ENCODE measurements at regions not wholly inside any gene's neighbourhood (a gene's known extent, or its start where the extent isn't known, plus 50 kb on each side); places are given as distances from the start of the nearest gene placed in this dataset.

- Histone ChIP-seq H3K27me3 (ENCODE audit: insufficient read depth, low read length, poor library complexity) (no peaks in the 10 kb centered on the region), H3K4me1 (ENCODE audit: insufficient read depth, low read length) (no peaks in the 10 kb centered on the region), H2AFZ (ENCODE audit: low read depth, low read length) (no peak overlapping the region), H3K9me3 (ENCODE audit: insufficient read depth, low read length, severe bottlenecking) (no peaks in the 10 kb centered on the region), H3K79me2 (ENCODE audit: insufficient read depth, low read length) (no peaks in the 10 kb centered on the region), H3K36me3 (ENCODE audit: insufficient read depth, low read length) (no peaks in the 10 kb centered on the region), H3K4me3 (ENCODE audit: low read depth in 1 of 2, low read length in 2 of 2) (no peak overlapping the region), H3K4me2 (ENCODE audit: insufficient read depth, low read length) (no peak overlapping the region), H3K9ac (ENCODE audit: low read depth, low read length) (no peak overlapping the region), H4K20me1 (ENCODE audit: insufficient read depth, low read length) (no peaks in the 10 kb centered on the region), H3K27ac (ENCODE audit: low read length) (no peak overlapping the region)
- TF ChIP-seq EZH2 (IDR thresholded peaks at IDR 0.05; ENCODE audit: borderline replicate concordance, low read depth, low read length, severe bottlenecking), result no peak
- TF ChIP-seq, protein P1, sequence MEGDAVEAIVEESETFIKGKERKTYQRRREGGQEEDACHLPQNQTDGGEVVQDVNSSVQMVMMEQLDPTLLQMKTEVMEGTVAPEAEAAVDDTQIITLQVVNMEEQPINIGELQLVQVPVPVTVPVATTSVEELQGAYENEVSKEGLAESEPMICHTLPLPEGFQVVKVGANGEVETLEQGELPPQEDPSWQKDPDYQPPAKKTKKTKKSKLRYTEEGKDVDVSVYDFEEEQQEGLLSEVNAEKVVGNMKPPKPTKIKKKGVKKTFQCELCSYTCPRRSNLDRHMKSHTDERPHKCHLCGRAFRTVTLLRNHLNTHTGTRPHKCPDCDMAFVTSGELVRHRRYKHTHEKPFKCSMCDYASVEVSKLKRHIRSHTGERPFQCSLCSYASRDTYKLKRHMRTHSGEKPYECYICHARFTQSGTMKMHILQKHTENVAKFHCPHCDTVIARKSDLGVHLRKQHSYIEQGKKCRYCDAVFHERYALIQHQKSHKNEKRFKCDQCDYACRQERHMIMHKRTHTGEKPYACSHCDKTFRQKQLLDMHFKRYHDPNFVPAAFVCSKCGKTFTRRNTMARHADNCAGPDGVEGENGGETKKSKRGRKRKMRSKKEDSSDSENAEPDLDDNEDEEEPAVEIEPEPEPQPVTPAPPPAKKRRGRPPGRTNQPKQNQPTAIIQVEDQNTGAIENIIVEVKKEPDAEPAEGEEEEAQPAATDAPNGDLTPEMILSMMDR (IDR thresholded peaks at IDR 0.05; ENCODE audit: borderline replicate concordance, extremely low read depth, low read length, poor library complexity, severe bottlenecking), result no peak
- DNase-seq (no peak), ATAC-seq (ENCODE audit: insufficient read depth, low read depth) (no peak)
These were observed 335.2 kb upstream of the ZNF32 start for GRCh38 chr10:43983856-43984271.

DNA sequence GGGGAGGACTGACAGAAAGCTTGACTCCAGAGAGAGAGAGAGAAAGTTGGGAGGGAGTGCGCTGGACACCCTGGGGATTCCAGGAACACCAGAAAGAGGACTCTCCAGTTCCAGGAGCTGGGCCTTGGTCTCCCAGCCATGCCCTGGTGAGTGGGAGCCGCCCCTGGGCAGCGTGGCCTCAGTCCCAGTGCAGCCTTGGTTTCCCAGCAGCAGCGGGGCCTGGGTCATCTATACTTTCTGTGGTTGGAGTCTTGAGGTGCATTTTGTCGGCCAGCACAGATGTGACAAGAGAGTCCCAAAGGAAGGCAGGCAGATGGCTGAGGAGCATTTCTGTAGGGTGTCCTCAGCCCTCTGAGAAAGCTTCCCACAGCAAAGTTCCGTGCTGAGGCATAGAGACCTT lies 334.7 kb upstream of the ZNF32 start:
- ATAC-seq (ENCODE audit: insufficient read depth, low read depth), result no peak
- H3K27me3 ChIP-seq (ENCODE audit: insufficient read depth, low read length, poor library complexity), result no peaks in the 10 kb centered on the region
- no peaks in the 10 kb centered on the region for H3K36me3 ChIP-seq (ENCODE audit: insufficient read depth, low read length)
- DNase-seq, result no peak
- no peak overlapping the region for H3K4me3 ChIP-seq (ENCODE audit: low read depth in 1 of 2, low read length in 2 of 2)
- no peak overlapping the region for H3K27ac ChIP-seq (ENCODE audit: low read length)
- no peak overlapping the region for H3K9ac ChIP-seq (ENCODE audit: low read depth, low read length)
- no peaks in the 10 kb centered on the region for H3K79me2 ChIP-seq (ENCODE audit: insufficient read depth, low read length)
- TF ChIP-seq EZH2 (IDR thresholded peaks at IDR 0.05; ENCODE audit: borderline replicate concordance, low read depth, low read length, severe bottlenecking), result no peak
- TF ChIP-seq, protein P1 (IDR thresholded peaks at IDR 0.05; ENCODE audit: borderline replicate concordance, extremely low read depth, low read length, poor library complexity, severe bottlenecking), result no peak
- H3K4me2 ChIP-seq (ENCODE audit: insufficient read depth, low read length), result no peak overlapping the region
- no peak overlapping the region for H2AFZ ChIP-seq (ENCODE audit: low read depth, low read length)
- H4K20me1 ChIP-seq (ENCODE audit: insufficient read depth, low read length), result no peaks in the 10 kb centered on the region
- no peaks in the 10 kb centered on the region for H3K4me1 ChIP-seq (ENCODE audit: insufficient read depth, low read length)
- no peaks in the 10 kb centered on the region for H3K9me3 ChIP-seq (ENCODE audit: insufficient read depth, low read length, severe bottlenecking)

DNA sequence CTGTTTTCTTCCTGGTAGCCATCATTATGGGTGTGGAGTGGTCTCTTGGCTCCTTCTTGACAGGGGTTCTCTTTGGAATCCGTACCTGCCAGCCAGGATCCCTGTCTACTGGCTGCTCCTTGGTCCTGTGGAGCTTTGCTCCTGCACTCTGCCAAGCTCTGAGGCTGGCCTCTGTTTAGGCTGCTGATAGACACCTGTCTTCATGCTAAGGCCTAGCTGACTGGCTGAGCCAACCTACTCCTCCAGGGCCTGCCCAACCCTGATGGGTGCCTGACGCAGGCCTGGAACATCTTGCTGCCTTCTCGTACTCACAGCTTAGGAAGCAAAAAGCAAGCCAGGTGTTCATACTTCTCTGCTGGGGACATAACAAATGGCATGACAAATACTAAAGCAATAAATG lies 333.6 kb upstream of the ZNF32 start:
- H3K27ac ChIP-seq (ENCODE audit: low read length), result no peak overlapping the region
- ATAC-seq (ENCODE audit: insufficient read depth, low read depth), result no peak
- H3K4me2 ChIP-seq (ENCODE audit: insufficient read depth, low read length), result no peak overlapping the region
- H3K4me3 ChIP-seq (ENCODE audit: low read depth in 1 of 2, low read length in 2 of 2), result no peak overlapping the region
- H3K36me3 ChIP-seq (ENCODE audit: insufficient read depth, low read length), result no peaks in the 10 kb centered on the region
- H2AFZ ChIP-seq (ENCODE audit: low read depth, low read length), result no peak overlapping the region
- TF ChIP-seq EZH2 (IDR thresholded peaks at IDR 0.05; ENCODE audit: borderline replicate concordance, low read depth, low read length, severe bottlenecking), result no peak
- TF ChIP-seq, protein P1 (IDR thresholded peaks at IDR 0.05; ENCODE audit: borderline replicate concordance, extremely low read depth, low read length, poor library complexity, severe bottlenecking), result no peak
- H3K9me3 ChIP-seq (ENCODE audit: insufficient read depth, low read length, severe bottlenecking), result no peaks in the 10 kb centered on the region
- H4K20me1 ChIP-seq (ENCODE audit: insufficient read depth, low read length), result no peaks in the 10 kb centered on the region
- H3K4me1 ChIP-seq (ENCODE audit: insufficient read depth, low read length), result no peaks in the 10 kb centered on the region
- no peak for DNase-seq
- H3K79me2 ChIP-seq (ENCODE audit: insufficient read depth, low read length), result no peaks in the 10 kb centered on the region
- H3K9ac ChIP-seq (ENCODE audit: low read depth, low read length), result no peak overlapping the region
- no peaks in the 10 kb centered on the region for H3K27me3 ChIP-seq (ENCODE audit: insufficient read depth, low read length, poor library complexity)

DNA sequence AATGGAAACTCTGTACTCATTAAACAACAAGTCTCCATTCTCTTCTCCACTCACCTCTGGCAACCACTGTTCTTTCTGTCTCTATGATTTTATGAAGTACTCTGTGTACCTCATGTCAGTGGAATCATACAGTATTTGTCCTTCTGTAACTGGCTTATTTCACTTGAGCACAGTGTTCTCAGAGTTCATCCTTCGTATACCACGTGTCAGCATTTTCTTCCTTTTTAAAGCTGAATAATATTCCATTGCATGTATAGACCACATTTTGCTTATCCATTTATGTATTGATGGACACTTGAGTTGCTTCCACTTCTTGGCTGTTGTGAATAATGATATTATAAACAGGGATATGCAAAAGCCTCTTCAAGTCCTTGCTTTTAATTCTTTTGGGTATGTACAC lies 333.0 kb upstream of the ZNF32 start:
- Histone ChIP-seq H3K27ac (ENCODE audit: low read length) (no peak overlapping the region), H3K9ac (ENCODE audit: low read depth, low read length) (no peak overlapping the region), H3K36me3 (ENCODE audit: insufficient read depth, low read length) (no peaks in the 10 kb centered on the region), H3K9me3 (ENCODE audit: insufficient read depth, low read length, severe bottlenecking) (no peaks in the 10 kb centered on the region), H3K4me3 (ENCODE audit: low read depth in 1 of 2, low read length in 2 of 2) (no peak overlapping the region), H2AFZ (ENCODE audit: low read depth, low read length) (no peak overlapping the region), H4K20me1 (ENCODE audit: insufficient read depth, low read length) (no peaks in the 10 kb centered on the region), H3K4me1 (ENCODE audit: insufficient read depth, low read length) (no peaks in the 10 kb centered on the region), H3K79me2 (ENCODE audit: insufficient read depth, low read length) (no peaks in the 10 kb centered on the region), H3K27me3 (ENCODE audit: insufficient read depth, low read length, poor library complexity) (no peaks in the 10 kb centered on the region), H3K4me2 (ENCODE audit: insufficient read depth, low read length) (no peak overlapping the region)
- ATAC-seq (ENCODE audit: insufficient read depth, low read depth), result no peak
- TF ChIP-seq, protein P1 (IDR thresholded peaks at IDR 0.05; ENCODE audit: borderline replicate concordance, extremely low read depth, low read length, poor library complexity, severe bottlenecking), result no peak
- DNase-seq, result no peak
